Omental fat pad (tissue), 3 donors: ENCODE measurements at regions not wholly inside any gene's neighbourhood (a gene's known extent, or its start where the extent isn't known, plus 50 kb on each side); places are given as distances from the start of the nearest gene placed in this dataset.

Source experiments
- ATAC-seq: fragments of 150-250 bp; one replicate; pipeline ENCODE4 v1.9.1; 2016; ENCODE audit warnings: mild to moderate bottlenecking, moderate library complexity; ENCODE audit not compliant: low FRiP score
- DNase-seq: peaks from one replicate; pipeline ENCODE4 v3.0.0-alpha.2; 2019; ENCODE audit warnings: low spot score
- CTCF ChIP-seq, 3 donors: fragments of 450-650 bp; IDR thresholded peaks; one replicate each; pipeline ENCODE4 v1.5.1; 2016 to 2017; ENCODE audit warnings: antibody characterized with exemption in 3 of 3, mild to moderate bottlenecking in 3 of 3, moderate library complexity in 2 of 3

- TF ChIP-seq CTCF (IDR thresholded peaks at IDR 0.05) = no peak
- ATAC-seq (no peak), DNase-seq (no peak)
Observed at GRCh38 chr2:200218645-200219044, 87.8 kb upstream of the SPATS2L start.

GRCh38 chr2:200219309-200220113 is 87.0 kb upstream of the SPATS2L start:
- TF ChIP-seq CTCF (IDR thresholded peaks at IDR 0.05) = no peak
- no peak for DNase-seq
- ATAC-seq = no peak

GRCh38 chr2:200220251-200220650 is 86.2 kb upstream of the SPATS2L start:
- no peak for TF ChIP-seq CTCF (IDR thresholded peaks at IDR 0.05)
- no peak for DNase-seq
- ATAC-seq = no peak

- no peak for TF ChIP-seq CTCF (IDR thresholded peaks at IDR 0.05)
- DNase-seq (no peak), ATAC-seq (no peak)
Observed at GRCh38 chr2:200221055-200221955, 85.2 kb upstream of the SPATS2L start.

GRCh38 chr2:200222791-200223190 is 83.7 kb upstream of the SPATS2L start:
- TF ChIP-seq CTCF (IDR thresholded peaks at IDR 0.05) = no peak
- ATAC-seq (no peak), DNase-seq (no peak)

GRCh38 chr2:200223205-200223784 is 83.2 kb upstream of the SPATS2L start:
- TF ChIP-seq CTCF (IDR thresholded peaks at IDR 0.05) = no peak
- DNase-seq (no peak), ATAC-seq (no peak)
